HepG2 (cell line): ENCODE measurements at regions not wholly inside any gene's neighbourhood (a gene's known extent, or its start where the extent isn't known, plus 50 kb on each side); places are given as distances from the start of the nearest gene placed in this dataset.

Experiments used
- KAT7 ChIP-seq: IDR thresholded peaks from 2 replicates; pipeline ENCODE4 v1.6.1; 2018; ENCODE audit warnings: borderline replicate concordance, missing compliant biosample characterization
- POLR2AphosphoS5 ChIP-seq: IDR thresholded peaks from 2 replicates; pipeline ENCODE4 v1.6.1; 2012; ENCODE audit warnings: low read depth, low read length
- TF ChIP-seq, protein P1 (sequence below): sonication (generic); formaldehyde crosslinking; IDR thresholded peaks from 2 replicates; pipeline ENCODE4 v1.4.0; 2020; ENCODE audit warnings: missing genetic modification reagents
- TF ChIP-seq, protein P2 (sequence below): sonication (generic); formaldehyde crosslinking; IDR thresholded peaks from 2 replicates; pipeline ENCODE4 v1.5.0; 2020; ENCODE audit warnings: mild to moderate bottlenecking, missing genetic modification reagents, moderate library complexity
- TF ChIP-seq, protein P3 (sequence below), 2 experiments: IDR thresholded peaks; 2 replicates each; pipeline ENCODE4 v1.6.1; 2011 to 2012; ENCODE audit warnings: low read length in 2 of 2, borderline replicate concordance in 1 of 2, low read depth in 1 of 2, mild to moderate bottlenecking in 1 of 2, moderate library complexity in 1 of 2

DNA sequence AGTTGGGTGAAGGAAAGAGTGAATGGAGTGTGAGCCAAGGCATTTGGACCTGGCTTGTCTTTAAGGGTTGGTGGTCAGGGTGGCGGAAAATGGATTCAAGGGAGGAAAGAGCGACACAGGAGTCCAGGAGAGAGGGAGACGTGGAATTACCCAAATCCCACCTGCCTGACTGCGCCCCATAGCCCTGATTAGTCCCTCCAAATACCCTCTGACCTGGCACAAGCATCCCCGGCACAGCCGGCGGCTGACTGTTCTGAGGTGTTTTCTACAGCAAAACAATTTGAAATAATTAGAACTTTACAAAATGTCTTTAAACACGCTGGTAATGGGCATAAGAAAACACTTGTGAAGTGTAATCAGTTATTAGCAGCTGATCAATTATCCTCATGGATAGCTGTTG lies 175.8 kb downstream of the PHETA1 start:
- TF ChIP-seq KAT7 (CRISPR knock-in tag) = no peak
- TF ChIP-seq, protein P1, sequence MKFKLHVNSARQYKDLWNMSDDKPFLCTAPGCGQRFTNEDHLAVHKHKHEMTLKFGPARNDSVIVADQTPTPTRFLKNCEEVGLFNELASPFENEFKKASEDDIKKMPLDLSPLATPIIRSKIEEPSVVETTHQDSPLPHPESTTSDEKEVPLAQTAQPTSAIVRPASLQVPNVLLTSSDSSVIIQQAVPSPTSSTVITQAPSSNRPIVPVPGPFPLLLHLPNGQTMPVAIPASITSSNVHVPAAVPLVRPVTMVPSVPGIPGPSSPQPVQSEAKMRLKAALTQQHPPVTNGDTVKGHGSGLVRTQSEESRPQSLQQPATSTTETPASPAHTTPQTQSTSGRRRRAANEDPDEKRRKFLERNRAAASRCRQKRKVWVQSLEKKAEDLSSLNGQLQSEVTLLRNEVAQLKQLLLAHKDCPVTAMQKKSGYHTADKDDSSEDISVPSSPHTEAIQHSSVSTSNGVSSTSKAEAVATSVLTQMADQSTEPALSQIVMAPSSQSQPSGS (CRISPR knock-in tag) = no peak
- TF ChIP-seq, protein P2, sequence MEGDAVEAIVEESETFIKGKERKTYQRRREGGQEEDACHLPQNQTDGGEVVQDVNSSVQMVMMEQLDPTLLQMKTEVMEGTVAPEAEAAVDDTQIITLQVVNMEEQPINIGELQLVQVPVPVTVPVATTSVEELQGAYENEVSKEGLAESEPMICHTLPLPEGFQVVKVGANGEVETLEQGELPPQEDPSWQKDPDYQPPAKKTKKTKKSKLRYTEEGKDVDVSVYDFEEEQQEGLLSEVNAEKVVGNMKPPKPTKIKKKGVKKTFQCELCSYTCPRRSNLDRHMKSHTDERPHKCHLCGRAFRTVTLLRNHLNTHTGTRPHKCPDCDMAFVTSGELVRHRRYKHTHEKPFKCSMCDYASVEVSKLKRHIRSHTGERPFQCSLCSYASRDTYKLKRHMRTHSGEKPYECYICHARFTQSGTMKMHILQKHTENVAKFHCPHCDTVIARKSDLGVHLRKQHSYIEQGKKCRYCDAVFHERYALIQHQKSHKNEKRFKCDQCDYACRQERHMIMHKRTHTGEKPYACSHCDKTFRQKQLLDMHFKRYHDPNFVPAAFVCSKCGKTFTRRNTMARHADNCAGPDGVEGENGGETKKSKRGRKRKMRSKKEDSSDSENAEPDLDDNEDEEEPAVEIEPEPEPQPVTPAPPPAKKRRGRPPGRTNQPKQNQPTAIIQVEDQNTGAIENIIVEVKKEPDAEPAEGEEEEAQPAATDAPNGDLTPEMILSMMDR (CRISPR knock-in tag) = no peak
- no peak for TF ChIP-seq POLR2AphosphoS5
- TF ChIP-seq, protein P3, sequence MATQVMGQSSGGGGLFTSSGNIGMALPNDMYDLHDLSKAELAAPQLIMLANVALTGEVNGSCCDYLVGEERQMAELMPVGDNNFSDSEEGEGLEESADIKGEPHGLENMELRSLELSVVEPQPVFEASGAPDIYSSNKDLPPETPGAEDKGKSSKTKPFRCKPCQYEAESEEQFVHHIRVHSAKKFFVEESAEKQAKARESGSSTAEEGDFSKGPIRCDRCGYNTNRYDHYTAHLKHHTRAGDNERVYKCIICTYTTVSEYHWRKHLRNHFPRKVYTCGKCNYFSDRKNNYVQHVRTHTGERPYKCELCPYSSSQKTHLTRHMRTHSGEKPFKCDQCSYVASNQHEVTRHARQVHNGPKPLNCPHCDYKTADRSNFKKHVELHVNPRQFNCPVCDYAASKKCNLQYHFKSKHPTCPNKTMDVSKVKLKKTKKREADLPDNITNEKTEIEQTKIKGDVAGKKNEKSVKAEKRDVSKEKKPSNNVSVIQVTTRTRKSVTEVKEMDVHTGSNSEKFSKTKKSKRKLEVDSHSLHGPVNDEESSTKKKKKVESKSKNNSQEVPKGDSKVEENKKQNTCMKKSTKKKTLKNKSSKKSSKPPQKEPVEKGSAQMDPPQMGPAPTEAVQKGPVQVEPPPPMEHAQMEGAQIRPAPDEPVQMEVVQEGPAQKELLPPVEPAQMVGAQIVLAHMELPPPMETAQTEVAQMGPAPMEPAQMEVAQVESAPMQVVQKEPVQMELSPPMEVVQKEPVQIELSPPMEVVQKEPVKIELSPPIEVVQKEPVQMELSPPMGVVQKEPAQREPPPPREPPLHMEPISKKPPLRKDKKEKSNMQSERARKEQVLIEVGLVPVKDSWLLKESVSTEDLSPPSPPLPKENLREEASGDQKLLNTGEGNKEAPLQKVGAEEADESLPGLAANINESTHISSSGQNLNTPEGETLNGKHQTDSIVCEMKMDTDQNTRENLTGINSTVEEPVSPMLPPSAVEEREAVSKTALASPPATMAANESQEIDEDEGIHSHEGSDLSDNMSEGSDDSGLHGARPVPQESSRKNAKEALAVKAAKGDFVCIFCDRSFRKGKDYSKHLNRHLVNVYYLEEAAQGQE (IDR thresholded peaks at IDR 0.05; ENCODE audit: borderline replicate concordance in 1 of 2, low read depth in 1 of 2, low read length in 2 of 2) = no peak
